Astrocyte (in vitro differentiated cells and primary cell): ENCODE measurements at regions not wholly inside any gene's neighbourhood (a gene's known extent, or its start where the extent isn't known, plus 50 kb on each side); places are given as distances from the start of the nearest gene placed in this dataset.

Source experiments
- CTCF ChIP-seq: IDR thresholded peaks from 2 replicates; pipeline ENCODE4 v1.5.1; 2011; ENCODE audit warnings: low read depth, mild to moderate bottlenecking, inconsistent platforms, low read length, moderate library complexity; ENCODE audit not compliant: insufficient read depth
- EZH2 ChIP-seq: IDR thresholded peaks from 2 replicates; pipeline ENCODE4 v1.6.1; 2012; ENCODE audit warnings: mild to moderate bottlenecking, low read length, inconsistent platforms; ENCODE audit not compliant: insufficient read depth

- TF ChIP-seq CTCF, result no peak
- TF ChIP-seq EZH2, result no peak
Measured at GRCh38 chr9:81473206-81473605, 216.1 kb downstream of the TLE1 start.
